ENCODE measurements at regions not wholly inside any gene's neighbourhood (a gene's known extent, or its start where the extent isn't known, plus 50 kb on each side); places are given as distances from the start of the nearest gene placed in this dataset.

DNA sequence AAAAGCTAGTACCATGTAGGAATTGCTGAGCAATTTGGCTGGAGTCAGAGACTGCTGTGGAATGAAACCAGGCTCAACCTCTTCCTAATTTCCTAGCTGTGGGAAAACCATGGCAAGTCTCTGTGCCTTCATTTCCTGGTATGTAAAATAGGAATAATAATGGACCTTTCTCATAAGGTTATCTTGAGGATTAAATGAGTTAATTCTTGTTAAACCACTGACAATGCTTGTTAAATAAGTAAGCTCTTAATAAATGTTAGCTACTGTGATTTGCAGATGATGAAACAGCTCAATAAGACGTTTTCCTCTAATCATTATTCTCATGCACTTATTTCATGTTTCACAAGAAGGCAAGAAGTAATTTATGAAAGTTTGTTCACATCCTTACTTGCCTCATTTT, 346.7 kb downstream of the RND3 start:
- Histone ChIP-seq H3K4me1 (ENCODE audit: low read depth) (no peaks in the 10 kb centered on the region), H3K9me3 (ENCODE audit: low read depth) (no peaks in the 10 kb centered on the region), H3K4me3 (no peak overlapping the region), H3K27me3 (no peaks in the 10 kb centered on the region), H3K27ac (no peak overlapping the region), H3K36me3 (no peaks in the 10 kb centered on the region)
- DNase-seq (ENCODE audit: low read depth in 1 of 2, low spot score in 1 of 2), result no peak
- TF ChIP-seq, protein P1, sequence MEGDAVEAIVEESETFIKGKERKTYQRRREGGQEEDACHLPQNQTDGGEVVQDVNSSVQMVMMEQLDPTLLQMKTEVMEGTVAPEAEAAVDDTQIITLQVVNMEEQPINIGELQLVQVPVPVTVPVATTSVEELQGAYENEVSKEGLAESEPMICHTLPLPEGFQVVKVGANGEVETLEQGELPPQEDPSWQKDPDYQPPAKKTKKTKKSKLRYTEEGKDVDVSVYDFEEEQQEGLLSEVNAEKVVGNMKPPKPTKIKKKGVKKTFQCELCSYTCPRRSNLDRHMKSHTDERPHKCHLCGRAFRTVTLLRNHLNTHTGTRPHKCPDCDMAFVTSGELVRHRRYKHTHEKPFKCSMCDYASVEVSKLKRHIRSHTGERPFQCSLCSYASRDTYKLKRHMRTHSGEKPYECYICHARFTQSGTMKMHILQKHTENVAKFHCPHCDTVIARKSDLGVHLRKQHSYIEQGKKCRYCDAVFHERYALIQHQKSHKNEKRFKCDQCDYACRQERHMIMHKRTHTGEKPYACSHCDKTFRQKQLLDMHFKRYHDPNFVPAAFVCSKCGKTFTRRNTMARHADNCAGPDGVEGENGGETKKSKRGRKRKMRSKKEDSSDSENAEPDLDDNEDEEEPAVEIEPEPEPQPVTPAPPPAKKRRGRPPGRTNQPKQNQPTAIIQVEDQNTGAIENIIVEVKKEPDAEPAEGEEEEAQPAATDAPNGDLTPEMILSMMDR (IDR thresholded peaks at IDR 0.05; ENCODE audit: low read depth, low read length), result no peak

DNA sequence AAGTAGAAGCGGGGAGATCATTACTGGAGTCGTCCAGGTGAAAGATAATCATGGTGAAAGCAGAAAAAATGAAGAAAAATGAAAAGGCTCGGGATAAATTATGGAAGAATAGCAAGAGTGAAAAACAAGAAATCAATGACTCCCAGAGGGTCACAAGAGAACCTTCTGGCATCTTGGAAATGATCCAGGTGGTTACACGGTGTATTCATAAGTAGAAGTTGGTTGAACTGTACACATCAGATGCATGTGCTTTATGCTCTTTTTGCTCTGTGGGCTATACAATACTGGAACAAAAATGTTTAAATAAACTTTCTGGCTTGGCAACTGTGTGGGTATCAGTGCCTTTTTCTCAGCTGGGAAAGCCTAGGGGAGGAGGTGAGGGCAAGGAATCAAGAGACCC, 348.9 kb downstream of the RND3 start:
- TF ChIP-seq, protein P1 (IDR thresholded peaks at IDR 0.05; ENCODE audit: low read depth, low read length), result no peak
- Histone ChIP-seq H3K4me1 (ENCODE audit: low read depth) (no peaks in the 10 kb centered on the region), H3K27me3 (no peaks in the 10 kb centered on the region), H3K36me3 (no peaks in the 10 kb centered on the region), H3K4me3 (no peak overlapping the region), H3K27ac (no peak overlapping the region), H3K9me3 (ENCODE audit: low read depth) (no peaks in the 10 kb centered on the region)
- no peak for DNase-seq (ENCODE audit: low read depth in 1 of 2, low spot score in 1 of 2)

- H3K4me3 ChIP-seq, result no peak overlapping the region
- no peaks in the 10 kb centered on the region for H3K36me3 ChIP-seq
These were observed 350.0 kb downstream of the RND3 start for GRCh38 chr2:150137338-150138069.

DNA sequence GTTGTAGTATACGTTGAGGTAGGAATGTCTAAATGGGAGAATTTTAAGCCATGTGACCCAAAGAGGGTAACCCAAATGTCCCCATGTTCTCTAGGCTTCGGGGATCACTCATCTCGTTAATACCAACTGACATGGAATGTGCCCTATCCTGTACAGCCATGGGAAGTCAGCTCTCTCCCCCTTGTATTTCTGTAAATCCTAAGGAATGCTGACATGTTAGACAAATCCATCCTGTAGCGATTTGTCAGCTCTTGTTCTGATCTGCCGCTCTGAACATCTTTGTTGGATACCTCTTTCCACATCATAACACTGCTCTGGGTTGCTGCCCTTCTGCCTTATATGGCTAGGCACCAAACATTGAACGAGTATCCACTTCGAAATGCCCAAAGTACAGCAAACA, 350.6 kb downstream of the RND3 start:
- H3K9me3 ChIP-seq (ENCODE audit: low read depth), result no peaks in the 10 kb centered on the region
- H3K27me3 ChIP-seq, result no peaks in the 10 kb centered on the region
- TF ChIP-seq, protein P1 (IDR thresholded peaks at IDR 0.05; ENCODE audit: low read depth, low read length), result no peak
- H3K4me1 ChIP-seq (ENCODE audit: low read depth), result no peaks in the 10 kb centered on the region
- DNase-seq (ENCODE audit: low read depth in 1 of 2, low spot score in 1 of 2), result no peak
- no peaks in the 10 kb centered on the region for H3K36me3 ChIP-seq
- no peak overlapping the region for H3K4me3 ChIP-seq
- no peak overlapping the region for H3K27ac ChIP-seq

More at GRCh38 chr2:150137338-150138069, 350.0 kb downstream of the RND3 start:
- no peak overlapping the region for H3K27ac ChIP-seq
- no peaks in the 10 kb centered on the region for H3K4me1 ChIP-seq (ENCODE audit: low read depth)
- no peaks in the 10 kb centered on the region for H3K27me3 ChIP-seq
- DNase-seq (ENCODE audit: low read depth in 1 of 2, low spot score in 1 of 2), result no peak
- TF ChIP-seq, protein P1 (IDR thresholded peaks at IDR 0.05; ENCODE audit: low read depth, low read length), result no peak
- no peaks in the 10 kb centered on the region for H3K9me3 ChIP-seq (ENCODE audit: low read depth)

GRCh38 chr2:150136401-150136800, 351.1 kb downstream of the RND3 start:
- Histone ChIP-seq H3K9me3 (ENCODE audit: low read depth) (no peaks in the 10 kb centered on the region), H3K27ac (no peak overlapping the region), H3K36me3 (no peaks in the 10 kb centered on the region), H3K4me1 (ENCODE audit: low read depth) (no peaks in the 10 kb centered on the region), H3K4me3 (no peak overlapping the region), H3K27me3 (no peaks in the 10 kb centered on the region)
- TF ChIP-seq, protein P1 (IDR thresholded peaks at IDR 0.05; ENCODE audit: low read depth, low read length), result no peak
- no peak for DNase-seq (ENCODE audit: low read depth in 1 of 2, low spot score in 1 of 2)
